Stimulated activated CD8-positive, alpha-beta memory T cell treated with anti-CD3 and anti-CD28 coated beads, Interleukin-7, amount 100 ng/mL, for 1 hour (primary cell): ENCODE measurements at regions not wholly inside any gene's neighbourhood (a gene's known extent, or its start where the extent isn't known, plus 50 kb on each side); places are given as distances from the start of the nearest gene placed in this dataset.

Experiments
- DNase-seq, 2 donors: peaks; one replicate each; pipeline ENCODE4 v3.0.0-alpha.2; 2020; ENCODE audit warnings: low read depth in 2 of 2

DNA sequence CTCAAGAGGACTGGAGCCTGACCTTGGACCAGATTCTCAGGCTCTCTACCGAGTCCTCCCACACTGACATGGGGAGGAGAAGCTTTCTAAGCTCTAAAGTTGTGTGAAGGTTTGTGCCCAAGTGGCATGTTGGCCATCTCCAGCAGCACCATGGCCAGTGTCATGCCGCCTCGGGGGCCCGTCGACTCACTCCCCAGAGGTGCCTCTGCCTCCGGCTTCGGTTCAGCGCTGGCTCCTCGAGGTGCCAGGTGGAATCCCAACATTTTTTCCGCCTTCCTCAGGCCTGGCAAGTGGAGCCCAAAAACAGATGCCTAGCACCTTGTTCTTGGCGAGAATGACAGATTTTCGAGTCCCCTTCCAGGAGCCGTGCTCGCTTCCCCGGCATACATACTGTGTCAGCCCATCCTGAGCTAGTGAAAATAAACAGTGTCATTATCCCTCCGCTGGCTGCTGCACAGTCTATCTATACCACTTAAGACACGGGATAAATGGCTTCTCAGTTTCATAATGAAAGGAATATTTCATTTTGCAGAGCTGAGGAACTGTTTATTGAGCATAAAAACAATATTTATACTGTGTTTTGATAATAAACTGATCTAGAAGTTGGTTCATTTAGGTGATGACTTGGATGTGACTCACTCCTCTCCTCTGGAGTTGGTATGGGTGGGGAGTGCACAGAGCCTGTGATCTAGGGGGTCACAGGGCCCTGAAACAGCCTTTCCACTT is 328.5 kb upstream of the TLE3 start:
- no peak for DNase-seq

DNA sequence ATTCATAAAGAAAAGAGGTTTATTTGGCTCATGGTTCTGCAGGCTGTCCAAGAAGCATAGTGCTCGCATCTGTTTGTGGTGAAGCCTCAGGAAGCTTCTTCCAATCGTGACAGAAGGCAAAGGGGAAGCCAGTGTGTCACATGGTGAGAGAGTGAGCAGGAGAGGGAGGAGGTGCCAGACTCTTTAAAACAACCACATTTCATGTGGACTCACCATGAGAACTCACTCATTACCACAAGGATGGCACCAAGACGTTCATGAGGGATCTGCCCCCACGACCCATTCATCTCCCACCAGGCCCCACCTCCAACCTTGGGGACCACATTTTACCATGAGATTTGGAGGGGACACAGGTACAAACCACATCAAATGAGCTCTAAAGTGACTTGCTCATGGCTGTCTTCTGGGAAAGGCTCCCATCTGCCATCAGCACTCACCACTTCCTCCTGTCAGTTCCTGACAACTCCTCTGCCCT is 327.3 kb upstream of the TLE3 start:
- no peak for DNase-seq

DNA sequence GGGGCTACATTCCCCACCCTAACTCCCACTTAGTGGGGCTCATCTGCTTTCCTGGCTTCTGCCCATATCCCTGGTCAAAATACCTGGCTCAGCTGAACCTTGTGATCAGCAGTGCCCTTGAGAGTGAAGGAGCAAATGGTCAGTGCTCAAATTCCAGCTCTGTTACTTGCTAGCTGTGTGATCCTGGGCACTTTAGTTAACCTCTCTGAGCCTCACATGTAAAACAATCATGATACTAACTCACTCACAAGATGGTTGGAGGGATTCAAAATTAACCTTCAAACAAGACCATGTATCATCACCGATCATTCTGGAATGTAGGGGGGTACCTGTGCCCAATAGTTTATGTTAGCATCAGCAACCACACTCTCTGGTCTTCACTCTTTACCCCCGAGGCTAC is 325.6 kb upstream of the TLE3 start:
- DNase-seq: no peak

DNA sequence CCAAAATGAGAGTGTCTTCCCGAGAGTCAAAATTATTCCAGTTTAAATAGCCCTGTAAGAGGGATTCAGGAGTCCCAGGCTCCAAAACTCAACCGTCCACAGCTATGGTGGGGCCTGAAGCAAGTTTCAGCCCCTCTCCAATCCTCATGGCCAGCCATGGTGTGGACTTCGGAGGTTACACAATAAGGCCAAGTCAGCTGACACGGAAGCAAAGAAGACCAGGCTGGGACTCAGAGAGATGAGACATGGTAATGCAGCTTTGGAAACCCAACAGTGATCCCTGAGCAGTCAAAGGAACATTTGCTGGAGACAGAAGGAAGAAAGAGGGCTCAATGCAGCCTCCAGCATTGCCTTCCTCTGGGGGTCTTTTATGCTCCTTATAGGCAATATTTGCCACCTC is 324.6 kb upstream of the TLE3 start:
- DNase-seq: no peak

DNA sequence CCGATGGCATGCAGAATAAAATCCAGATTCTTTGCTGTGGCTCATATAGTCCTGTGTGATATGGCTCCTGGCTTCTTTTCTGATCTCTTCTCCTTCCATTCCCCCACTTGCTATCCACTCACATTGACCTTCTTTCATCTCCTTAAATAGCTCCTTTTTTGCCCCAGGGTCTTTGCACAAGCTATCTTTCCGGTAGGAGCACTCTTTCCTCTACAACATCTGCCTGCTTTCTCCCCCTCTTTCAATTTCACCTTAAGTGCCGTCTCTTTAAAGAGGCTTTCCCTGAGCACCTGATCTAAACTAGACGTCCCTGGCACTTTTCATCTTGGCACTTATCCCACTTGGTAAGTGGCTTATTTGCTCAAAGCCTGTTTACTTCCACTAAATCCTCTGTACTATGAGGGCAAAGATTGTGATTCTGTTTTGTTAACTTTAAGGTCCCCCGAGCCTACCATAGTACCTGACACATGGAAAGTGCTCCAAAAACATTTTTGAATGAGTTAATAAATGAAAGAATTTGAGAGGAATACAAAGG is 323.3 kb upstream of the TLE3 start:
- DNase-seq: no peak

DNA sequence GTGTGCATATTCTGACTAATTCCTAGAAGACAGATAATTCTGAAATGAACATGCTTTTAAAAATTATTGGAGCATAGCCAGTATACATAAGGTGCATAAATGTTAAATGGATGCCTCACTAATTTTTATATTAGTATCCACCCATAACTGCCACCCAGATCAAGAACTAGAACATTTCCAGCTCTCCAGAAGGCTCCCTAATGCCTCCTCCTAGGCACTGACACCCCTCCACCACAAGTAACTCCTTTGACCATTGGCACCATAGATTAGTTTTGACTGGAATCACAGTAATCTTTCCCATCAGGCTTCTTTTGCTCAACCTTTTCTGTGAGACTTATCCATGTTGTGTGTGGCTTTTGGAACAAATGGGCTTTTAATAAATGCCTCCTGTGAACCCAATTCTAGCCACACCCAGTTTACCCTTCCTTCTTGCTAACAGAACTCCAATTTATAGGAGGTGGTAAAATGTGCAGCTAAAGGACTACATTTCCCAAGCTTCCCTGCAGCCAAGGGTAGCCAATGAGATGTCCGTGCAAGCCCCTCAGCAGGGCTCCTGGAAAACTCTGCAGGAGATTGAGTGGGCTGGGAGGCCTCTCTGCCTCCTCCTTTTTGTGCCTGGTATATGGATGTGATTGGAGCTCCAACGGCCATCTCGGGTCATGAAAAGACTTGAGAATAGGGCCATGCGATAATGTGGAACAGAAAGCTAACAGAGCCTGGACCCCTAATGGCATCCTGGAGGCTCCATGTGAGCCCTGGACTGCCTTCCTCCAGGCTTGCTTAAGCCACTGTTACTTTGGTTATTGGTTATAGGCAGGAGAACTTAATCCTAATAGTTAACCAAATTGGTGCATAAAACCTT is 322.6 kb upstream of the TLE3 start:
- DNase-seq: no peak

DNA sequence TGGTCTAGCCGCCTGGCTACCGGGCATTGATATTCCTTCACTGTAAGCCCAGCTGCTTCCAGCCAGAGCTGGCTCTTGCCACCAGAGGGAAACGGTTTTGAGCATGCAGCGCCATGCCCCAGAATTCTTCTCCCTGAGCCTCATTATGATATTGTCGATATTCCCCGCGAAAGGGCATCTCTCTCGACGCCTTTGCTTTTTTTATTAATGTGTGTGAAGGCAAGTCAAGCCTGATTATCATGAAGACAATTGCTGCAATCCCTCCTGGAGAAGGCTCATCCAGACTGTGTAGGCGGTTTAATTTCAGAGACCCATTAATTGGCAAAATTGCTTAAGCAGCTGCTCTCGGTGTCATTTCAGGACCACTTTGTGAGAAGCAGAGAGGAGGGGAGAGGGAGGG is 321.2 kb upstream of the TLE3 start:
- DNase-seq: no peak

DNA sequence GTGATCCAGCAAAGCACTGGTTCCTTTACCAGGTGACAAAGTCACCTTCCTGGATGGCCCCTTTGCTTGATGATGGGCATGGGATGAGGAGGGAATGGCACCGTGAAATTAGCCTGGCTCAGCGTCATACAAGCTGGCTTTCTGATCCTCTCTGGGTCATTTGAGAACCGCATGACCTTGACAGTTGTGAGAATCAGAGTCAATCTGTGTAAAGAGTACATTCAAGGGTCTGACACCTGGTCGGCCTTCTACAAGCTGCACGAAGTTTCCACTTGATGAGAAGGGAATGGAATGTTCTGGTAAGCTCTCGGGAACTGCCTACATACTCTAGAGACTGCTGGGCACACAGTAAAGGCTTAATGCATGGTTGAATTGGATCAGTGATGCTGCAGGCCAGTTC is 319.8 kb upstream of the TLE3 start:
- no peak for DNase-seq

DNA sequence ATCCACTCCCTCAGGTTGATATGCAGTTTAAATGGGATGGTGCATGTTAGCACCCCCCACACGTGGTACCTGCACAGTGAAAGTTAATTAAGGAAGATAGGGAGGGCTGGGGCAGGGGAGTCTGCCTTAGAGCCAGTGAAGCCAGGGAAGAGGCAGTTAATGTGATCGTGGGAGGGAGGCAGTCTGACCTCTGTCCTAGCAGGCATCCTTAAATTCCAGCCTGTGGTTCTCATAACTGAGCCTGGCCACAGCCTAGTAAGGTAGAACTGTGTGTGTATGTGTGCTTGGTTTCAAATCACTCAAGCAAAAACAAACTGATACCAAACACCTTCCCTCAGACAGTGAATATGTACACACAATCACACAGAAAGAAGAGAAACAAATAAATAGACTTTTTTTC is 319.1 kb upstream of the TLE3 start:
- no peak for DNase-seq

DNA sequence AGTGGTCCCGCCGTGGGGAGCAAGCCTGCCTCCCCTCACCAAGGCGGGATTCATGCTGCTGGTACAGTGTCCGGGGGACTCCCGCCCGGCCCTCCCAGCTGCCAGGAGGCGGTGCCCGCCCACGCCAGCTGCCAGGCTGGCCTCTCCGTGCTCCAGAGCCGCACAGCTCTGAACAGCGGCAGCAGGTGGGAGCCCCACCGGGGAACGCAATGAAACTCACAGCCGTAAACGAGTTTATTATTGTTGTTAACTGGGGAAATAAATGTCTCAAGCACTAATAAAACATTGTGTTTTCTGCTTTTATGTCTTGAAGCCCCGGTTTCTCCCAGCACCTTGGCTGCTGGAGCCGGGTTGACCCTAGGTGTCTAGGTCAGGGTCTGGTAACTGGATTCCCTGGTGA is 317.7 kb upstream of the TLE3 start:
- DNase-seq: no peak

DNA sequence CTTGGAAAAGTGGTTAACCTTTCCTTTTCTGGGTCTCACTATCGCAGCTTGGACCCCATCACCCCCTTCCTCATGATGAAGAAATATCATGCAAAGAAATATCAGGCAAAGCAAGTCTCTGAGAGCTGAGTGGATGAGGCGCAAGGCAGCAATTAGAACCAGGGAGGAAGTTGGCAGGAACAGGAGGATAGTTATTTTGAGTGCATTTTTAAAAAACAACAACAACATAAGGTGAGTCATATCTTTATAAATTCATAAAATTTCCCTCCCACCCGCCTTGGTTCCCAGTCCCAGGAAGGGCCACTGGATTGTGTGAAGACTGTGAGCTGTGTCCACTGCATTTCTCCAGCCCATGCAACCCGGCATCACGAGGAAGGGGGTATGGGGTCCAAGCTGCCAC is 316.9 kb upstream of the TLE3 start:
- DNase-seq: no peak

DNA sequence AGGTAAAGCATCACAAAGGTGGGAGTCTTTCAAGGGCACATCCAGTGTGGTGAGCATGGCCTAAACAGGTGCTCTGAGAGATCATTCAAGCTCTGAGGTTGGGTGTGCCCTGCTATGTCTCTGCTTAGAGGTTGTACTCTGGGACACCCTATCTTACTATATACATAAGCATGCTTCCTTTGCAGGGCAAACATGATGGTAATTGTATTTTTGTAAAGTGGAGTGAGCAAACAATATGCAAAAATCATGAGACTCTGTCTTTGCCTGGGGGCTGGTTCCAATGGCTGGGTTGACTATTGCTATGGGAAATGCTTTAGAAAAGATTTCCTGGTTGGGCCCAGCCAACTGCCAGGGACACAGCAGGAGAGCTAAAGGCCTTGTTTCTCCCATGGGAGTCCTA is 315.1 kb upstream of the TLE3 start:
- no peak for DNase-seq

DNA sequence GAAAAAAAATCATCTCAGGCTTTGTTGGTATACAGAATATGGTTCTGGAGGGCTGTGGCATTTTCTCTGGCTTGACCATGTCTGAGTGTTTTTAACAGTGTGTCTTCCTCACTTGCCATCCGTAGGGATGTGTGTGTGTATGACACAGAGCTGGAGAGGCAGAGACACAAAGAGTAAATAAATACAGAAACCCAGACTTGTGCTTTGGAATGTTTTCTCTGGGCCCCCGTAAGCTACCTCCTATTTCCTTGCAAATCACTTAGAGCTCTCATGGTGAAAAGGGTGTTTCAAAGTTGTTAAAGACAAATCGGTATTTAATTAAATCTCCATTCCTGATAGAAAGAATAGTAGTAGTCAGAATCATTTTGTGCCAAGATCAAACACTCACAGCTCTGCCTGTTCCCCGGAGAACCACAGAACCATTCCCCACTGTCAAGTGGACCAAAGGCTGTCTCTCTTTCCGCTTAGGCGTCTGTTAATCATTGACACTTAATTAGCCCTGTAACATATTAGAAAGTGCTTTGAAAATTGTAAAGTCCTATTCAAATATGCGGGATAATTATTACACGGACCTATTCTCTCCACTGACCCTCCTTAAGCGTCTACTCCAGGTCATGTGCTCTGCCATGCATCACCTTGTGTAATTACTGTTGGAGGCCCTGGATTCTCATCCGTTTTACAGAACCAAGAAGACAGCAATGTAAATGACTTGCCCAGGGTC is 313.6 kb upstream of the TLE3 start:
- no peak for DNase-seq

DNA sequence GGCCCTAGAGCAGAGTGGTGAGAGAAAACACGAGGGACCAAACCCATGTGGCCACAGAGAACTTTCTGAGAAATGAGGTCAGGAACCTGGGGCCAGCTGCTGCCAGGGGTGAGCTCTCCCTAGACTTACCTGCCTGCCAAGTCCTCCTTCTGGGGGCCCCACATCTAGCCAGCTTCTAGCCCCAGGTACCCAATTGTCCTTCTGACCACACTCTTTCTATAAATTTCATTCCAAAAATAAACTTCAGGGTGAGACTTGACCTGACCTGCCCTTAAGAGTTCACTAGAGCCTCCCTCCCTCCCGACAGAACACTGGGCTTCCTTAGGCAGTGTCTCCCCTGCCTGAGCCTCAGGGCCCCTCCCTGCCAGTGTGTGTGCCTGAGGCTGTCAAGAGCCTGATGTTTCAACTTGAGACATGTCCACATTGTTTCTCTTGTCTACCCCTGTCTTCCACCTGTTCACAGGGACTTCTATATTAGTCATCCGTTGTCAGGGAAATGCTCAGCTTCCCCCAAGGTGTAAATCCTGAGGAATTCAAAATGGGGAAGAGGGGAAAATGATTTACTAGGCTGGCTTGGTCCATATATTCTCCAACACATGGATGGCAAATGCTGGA is 312.8 kb upstream of the TLE3 start:
- DNase-seq: no peak

DNA sequence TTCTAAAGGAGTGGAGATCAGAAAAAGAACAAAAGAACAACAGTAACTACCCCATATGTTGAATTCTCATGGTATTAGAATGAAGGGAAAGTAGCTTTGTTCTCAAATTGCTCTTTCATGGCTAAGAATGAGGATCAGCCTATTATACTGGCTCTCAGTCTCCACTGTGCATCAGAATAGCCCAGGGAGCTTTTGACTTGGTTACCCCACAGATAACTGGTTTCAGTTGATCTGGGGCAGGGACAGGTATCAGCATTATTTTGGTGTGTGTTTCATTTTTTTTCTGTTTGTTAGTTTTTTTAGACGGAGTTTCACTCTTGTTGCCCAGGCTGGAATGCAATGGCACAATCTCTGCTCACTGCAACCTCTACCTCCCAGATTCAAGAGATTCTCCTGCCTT is 311.7 kb upstream of the TLE3 start:
- no peak for DNase-seq

DNA sequence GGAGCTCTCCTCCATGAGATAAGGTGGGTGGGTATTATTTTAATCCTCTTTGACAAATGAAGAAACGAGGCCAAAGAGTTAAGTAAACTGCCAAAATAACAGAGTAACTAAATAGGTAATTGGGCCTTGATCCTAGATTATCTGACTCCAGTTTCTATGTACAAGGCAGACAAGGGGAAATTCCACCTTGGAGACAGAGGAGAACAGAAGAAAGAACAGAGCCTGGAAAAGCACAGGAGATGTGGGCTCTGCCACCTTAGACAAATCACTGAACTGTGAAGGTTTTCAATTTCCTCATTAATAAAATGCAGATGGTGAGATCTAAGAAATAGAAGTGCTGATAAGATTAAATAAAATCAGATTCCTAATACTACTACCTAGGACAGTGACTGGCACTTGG is 310.2 kb upstream of the TLE3 start:
- no peak for DNase-seq

DNA sequence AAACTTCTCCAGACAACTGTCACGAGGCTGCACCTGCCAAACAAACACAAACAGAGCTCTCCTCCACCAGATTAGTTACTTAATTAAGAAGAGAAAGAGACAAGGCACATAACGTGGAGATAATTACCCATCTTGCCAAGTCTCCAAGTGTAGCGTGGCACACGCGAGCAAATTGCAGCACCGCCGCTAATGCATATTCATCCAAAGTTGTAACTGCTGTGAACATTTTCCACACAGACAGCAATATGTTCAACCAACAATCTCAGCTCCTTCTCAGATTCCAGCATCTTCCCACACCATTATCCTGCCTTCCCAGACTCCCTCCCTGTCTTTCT is 309.6 kb upstream of the TLE3 start:
- DNase-seq: no peak

DNA sequence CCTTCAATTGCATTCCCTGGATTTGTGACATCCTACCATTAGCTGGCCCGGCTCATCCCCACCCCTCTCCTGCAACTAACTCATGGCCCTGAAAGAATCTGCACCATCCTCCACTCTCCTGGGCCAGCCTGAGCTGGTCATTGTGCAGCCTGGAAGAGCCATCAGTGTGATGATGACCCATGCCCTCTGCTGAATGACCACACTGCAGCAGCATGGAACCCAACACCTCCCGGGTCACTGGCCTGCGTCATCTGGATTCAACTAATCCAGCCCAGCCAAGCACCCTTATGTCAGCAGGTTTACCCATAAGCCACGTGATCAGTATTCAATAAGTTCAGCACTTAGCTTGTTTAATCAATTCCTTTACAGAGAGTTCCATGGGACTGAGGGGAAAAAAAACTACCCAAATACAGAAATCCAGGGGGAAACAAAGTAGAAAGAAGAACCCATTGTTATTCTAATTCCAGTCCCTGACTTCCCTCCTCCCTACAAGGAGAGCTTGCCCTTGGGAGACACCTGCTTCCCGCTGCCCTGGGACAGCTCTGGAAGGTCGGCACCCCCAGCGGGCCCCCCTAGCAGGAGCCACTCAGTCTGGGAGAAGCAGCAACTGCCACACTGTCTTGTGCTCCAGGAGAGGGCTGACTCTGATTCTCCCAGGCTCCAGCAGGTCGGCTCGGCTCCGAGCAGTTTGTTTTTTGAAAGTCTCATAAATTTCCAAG is 309.1 kb upstream of the TLE3 start:
- no peak for DNase-seq

DNA sequence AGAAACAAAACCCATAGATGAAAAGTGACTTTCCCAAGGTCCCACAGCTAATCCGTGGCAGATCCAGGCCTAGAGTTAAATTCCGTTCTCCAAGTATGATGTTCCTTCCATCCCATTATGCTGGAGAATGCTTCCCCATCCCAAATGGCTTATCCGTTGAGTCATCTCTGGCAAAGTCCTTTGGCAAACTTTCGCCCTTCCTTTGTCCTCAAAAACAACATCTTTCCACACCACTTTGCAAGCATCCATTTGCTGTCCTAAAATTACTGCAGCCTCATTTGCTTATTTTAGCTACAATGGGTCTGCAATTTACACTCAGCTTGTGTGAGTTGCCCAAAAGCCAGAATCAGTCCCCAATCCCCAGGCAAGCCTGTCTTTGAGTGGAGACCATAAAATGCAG is 304.0 kb upstream of the TLE3 start:
- no peak for DNase-seq

DNA sequence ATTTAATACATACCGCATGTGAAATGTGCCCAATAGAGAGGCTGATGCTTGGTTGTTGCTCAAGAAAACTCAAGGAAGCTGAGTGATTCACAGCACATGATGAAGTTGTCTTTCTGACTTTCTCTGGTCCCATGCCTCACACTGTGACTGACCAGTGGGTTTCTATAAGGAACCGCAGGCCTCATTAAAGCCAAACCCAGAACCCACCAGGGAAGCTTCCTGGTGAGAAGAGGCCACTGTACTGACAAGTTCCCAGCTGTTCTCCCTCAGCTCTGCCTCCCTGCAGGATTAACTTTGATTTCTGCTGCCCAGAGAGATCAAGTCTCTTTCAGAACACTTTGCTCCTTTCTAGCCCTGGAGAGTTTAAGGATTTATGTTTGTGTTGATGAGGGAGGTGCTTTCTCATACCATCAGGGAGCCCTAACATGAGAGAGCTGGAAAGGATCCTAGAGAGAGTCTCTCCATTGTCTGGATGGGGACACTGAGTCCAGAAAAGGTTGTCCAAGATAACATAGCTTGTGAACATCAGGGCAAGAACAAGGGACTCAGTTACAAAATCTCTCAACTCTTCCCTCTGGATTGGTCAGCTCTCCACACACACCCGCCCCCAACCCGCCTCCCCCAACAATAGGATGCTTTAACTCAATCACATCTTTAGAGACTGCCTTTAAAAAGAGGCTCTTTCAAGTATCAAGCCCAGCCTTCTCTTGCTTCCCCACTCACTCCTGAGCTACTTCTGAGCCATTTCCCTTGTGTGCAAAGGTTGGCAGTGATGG is 303.2 kb upstream of the TLE3 start:
- no peak for DNase-seq

DNA sequence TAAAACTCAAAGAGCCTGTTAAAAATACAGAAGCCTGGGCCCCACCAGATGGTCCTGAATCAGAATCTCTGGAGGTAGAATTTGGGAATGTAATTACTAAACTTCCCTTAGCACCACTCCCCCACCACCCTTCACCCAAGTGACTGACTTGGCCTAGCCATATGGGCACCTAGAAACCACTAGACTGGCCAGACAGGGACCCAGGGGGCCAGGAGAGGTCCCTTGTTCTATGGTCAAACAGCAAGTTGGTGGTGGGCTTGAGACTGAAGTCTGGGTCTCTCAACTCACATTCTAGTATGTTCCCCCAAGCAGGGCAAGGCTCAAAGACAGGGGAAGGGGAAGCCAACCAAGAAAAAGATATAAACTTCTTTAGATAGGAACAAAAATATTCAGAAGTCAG is 301.5 kb upstream of the TLE3 start:
- DNase-seq: no peak
